Stimulated activated CD4-positive, alpha-beta T cell treated with anti-CD3 and anti-CD28 coated beads, Interleukin-1b, Interleukin-23, amount 100 ng/mL, for 4 hours (primary cell): ENCODE measurements at regions not wholly inside any gene's neighbourhood (a gene's known extent, or its start where the extent isn't known, plus 50 kb on each side); places are given as distances from the start of the nearest gene placed in this dataset.

ENCODE experiments used
- DNase-seq, 2 donors: peaks; one replicate each; pipeline ENCODE4 v3.0.0-alpha.2; 2020; ENCODE audit warnings: low read depth in 2 of 2

GRCh38 chr1:239436286-239436685 lies 49.9 kb downstream of the CHRM3 start:
- DNase-seq, result no peak

DNA sequence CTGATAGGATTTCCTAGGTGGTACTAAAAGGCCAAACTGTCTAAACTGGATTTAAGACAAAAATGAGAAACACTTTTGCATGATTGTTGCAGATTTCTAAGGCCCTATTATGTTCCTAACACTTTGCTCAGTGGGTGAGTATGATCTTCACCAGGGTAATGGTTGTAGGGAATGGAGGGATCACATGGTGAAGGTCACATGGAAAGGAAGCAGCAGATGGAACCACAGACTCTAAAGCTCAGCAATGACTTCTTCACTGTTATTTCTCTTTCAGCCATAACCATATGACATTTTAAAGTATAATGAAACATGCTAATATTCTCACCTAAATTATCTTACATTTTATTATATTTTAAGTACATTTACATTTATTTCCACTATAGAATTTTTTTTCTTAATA lies 51.5 kb downstream of the CHRM3 start:
- no peak for DNase-seq

- DNase-seq, result no peak
These were observed 52.5 kb downstream of the CHRM3 start for GRCh38 chr1:239438891-239439290.

GRCh38 chr1:239443361-239443760 lies 57.0 kb downstream of the CHRM3 start:
- DNase-seq, result no peak

DNA sequence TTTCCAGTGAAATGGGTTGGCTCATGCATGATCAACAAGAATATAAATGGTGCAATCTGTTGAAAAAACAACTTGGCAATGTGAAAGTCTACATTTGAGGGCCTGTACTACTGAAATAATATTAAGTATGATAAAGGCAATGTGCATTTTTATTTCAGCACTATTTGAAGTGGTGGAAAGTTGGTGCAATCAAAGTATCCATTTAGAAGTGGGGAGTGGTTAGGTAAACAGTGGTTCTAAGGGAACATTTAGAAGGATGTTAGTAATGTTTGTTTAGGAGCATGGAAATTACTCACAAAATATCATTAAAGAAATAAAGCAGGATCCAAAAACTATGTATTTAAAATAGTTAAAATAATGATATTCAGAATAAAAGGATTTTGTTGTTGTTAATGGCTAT lies 60.2 kb downstream of the CHRM3 start:
- DNase-seq, result no peak

GRCh38 chr1:239448911-239449310 lies 62.5 kb downstream of the CHRM3 start:
- DNase-seq, result no peak

- no peak for DNase-seq
These were observed 69.4 kb downstream of the CHRM3 start for GRCh38 chr1:239455743-239456142.

GRCh38 chr1:239456788-239457187 lies 70.4 kb downstream of the CHRM3 start:
- no peak for DNase-seq

- DNase-seq, result no peak
These were observed 71.2 kb downstream of the CHRM3 start for GRCh38 chr1:239457491-239458143.

- no peak for DNase-seq
These were observed 71.8 kb downstream of the CHRM3 start for GRCh38 chr1:239458144-239458500.

DNA sequence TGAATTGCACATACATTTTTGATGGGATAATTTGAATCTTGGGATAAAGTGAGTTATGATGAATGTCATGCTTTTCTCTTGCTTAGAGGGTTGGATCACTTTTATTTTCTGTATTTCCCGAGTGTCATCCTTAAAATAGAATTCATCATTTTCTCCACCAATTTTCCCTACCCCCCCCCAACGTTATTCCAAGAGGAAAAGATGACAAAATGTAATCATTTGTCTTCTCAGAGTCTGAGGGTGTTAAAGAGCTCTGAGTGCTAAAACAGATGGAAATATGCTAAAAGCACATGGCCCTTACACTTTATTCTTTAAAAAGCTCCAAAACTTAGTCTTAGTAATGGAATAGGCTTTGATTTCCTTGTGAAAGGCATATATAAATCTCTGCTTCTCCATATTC lies 81.4 kb downstream of the CHRM3 start:
- no peak for DNase-seq

DNA sequence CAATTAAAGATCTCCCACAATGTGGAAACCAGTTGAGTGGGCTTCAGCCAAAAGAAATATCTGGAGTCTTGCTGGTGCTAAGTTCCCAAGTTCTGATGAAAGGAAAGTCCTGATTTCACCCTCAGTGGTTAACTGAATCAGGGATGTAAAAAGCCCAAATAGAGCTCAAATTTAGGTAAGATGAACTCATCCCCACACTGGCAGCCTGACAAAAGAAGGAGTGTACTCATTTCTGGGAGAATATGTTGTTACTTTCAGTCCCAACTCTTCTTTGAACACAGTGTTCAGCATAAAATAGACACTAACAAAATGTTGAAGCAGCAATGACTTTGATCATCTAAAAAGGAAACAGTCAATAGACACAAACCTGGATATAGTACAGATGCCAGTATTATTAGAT lies 91.7 kb downstream of the CHRM3 start:
- DNase-seq, result no peak

DNA sequence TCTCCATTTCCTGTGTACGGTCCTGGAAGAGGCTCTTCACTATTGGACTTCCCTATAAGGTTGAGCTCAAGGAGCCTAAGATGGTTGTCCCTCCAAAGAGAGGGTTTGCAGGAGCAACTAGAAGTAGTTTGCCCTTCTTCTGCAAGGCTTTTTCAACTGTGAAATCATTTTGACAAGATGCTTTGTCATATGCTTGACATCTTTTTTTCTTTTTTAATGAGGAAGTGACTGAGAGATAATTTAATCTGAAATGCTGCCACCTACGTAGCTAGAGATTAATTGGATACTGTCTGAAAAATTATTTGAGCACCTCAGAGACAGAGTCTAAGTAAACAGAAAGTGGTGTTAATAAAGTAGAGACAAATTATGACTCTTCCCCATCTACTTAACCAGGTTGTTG lies 97.0 kb downstream of the CHRM3 start:
- DNase-seq, result no peak

DNA sequence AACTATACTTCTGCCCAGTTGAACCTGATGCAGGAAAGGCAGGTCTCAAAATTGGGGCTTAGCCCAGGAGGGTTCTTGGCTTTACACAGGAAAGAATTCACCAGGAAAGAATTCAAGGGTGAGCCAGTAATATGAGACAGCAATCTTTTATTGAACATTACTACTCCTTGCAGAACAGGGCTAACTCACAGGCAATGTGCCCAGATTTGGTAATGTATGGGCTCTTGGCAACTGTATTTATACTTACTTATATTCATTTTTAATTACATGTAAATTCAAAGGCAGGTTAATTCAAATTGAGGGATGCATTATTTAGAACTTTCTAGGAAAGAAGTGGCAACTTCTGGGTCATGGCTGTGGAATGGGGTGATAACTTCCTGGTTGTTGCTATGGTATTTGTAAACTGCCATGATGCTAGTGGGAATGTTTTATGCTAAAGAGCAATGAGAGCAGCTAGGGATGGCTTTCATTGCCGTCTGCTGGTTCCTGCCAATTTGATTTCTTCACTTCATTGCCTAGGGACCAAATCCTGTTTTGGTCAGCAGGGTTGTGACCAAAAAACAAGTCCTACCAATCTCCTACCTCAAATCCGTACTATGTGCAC lies 107.5 kb downstream of the CHRM3 start:
- DNase-seq, result no peak

DNA sequence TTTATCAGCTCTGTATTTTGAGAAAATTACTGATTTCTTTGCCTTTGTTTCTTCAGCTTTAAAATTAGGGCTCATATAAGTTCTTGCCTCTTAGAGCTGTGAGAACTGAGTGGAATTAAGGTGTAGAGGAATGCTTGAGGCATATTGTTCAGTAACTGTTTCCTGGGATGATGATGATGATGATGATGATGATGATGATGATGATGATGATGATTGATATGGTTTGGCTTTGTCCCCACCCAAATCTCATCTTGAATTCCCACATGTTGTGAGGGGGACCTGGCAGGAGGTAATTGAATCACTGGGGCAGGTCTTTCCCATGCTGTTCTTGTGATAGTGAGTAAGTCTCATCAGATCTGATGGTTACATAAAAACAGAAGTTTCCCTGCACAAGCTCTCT lies 118.7 kb downstream of the CHRM3 start:
- no peak for DNase-seq

GRCh38 chr1:239507826-239508225 lies 121.5 kb downstream of the CHRM3 start:
- DNase-seq, result no peak

DNA sequence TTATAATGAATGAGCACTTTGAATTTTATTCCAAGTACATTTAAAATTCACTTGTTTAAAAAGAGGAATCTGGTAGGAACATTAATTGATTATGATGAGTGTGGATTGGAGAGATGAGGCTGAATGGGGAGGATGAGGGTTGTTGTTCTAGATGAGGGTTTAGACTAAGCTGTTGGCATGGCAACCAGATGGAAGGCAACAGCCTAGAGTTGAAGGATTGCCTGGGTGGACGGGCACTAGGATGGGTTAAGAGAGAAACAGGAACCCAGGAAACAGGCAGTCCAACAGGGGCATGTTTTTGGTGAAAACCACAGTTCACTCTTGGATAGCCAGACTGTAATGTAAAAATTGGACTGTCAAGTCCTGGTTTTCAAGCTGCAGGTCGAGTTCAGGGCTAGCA lies 125.5 kb downstream of the CHRM3 start:
- DNase-seq, result no peak

- DNase-seq, result no peak
These were observed 130.2 kb downstream of the CHRM3 start for GRCh38 chr1:239516579-239516978.

GRCh38 chr1:239526391-239526790 lies 140.0 kb downstream of the CHRM3 start:
- DNase-seq, result no peak

DNA sequence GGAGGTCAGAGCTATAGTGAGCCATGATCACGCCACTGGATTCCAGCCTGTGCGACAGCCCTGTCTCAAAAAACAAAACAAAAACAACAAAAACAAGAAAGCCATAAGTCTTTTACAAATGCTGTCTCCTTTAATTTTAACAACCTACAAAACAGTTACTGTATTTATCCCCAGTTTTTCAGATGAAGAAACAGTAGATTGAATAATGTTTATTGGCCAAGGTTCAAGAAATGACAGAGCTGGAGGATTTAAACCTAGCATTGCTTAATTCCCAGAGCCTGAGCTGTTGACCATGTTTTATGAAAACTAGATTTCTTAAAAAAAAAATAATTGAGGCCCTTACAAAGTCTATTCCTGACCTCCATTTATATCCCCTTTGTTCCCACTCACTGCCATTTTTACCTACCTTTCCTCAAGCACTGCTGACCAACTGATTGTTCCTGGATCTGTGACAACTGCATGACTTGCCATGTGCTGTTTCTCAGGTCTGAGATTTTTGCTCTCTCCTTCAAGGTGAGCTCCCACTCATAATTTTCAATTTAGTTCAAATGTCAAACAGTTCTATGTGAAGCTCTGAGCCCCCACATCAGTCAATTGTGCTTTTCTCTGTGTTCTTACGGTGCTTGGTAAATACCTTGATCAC lies 140.8 kb downstream of the CHRM3 start:
- no peak for DNase-seq

- no peak for DNase-seq
These were observed 149.9 kb downstream of the CHRM3 start for GRCh38 chr1:239536165-239536849.

- DNase-seq, result no peak
These were observed 151.4 kb downstream of the CHRM3 start for GRCh38 chr1:239537795-239538194.
